ENCODE measurements at regions not wholly inside any gene's neighbourhood (a gene's known extent, or its start where the extent isn't known, plus 50 kb on each side); places are given as distances from the start of the nearest gene placed in this dataset.

DNA sequence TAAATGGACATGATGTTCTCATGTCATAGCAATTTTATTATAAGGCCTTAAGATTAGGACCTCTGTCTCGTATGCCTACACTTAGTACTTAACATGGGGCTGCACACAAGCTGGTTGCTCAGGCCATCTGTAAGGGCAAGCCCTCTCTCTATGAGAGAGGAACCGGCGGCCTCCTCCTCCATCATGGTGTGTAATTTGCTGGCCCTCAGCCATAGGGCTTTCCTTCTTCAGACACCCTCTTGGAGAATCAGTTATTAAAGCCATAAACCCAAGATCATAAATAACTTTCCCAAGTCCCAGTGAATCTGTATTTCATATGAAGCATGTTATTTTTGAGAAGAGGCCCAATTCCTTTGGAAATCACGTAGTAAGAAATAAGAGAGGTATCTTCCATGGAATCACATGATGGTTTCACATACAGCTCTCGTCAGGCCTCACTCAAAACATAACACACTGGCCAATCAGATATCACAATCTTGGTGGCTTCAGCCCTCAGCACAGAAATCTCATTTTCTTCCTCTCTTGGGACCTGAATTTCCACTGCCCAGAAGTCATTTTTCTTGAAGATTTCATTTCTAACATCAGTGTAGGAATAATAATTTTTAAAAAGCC, 92.6 kb downstream of the RDH14 start:
- intact Hi-C loops (cut with micrococcal nuclease) = no loop called here

DNA sequence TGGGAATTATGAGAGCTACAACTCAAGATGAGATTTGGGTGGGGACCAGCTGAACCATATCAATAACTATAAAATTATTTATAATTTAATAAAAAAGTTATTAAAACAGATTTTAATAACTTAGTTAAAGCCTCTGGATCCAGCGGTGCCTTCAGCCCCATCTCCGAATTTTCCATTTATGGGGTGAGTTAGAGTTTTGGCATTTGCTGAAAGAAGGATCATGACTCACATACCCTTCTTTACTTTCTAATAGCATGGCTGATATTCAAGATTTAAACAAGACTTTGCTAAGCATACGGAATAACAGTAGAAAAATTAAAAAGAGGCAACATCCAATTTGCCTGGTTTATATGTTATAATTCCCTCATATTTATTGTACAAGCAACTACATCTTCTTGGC, 94.5 kb downstream of the RDH14 start:
- intact Hi-C loops (cut with micrococcal nuclease) = no loop called here

DNA sequence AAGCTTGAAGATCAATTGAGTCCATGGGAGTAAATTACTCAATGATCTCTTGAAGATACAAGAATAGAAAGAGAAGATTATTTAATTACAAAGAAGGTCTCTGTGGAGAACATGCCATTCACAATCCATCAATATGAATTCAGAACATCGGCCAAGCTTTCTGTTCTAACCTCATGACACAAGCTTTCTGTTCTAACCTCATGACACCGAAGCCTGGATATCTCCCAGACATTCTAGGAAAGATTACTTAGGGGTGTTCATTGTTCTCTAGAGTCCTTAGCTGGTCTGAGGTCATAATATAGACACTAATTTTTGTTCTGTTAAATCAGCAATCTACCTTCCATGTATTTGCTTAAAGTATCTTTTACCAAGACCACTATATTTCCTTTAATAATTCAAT, 95.5 kb downstream of the RDH14 start:
- intact Hi-C loops (cut with micrococcal nuclease) = no loop called here

DNA sequence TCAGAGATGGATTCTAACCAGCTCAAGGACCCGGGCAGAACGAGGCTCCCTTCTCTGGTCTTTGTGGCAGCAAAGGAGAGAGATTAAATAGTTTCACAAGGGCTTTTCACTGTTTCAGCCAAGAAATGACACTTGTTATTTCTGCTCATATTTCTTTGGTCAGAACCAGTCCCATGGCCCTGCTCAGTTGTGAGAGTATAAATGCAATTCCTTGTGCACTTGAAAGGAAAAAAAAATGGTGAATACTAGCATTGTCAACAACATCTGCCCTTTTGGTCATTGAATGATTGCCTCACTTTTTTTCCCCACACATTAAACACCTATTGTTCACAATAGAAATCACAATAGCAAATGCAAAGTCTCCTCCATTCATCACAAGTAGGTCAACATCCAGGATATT, 104.4 kb downstream of the RDH14 start:
- intact Hi-C loops (cut with micrococcal nuclease) = no loop called here

DNA sequence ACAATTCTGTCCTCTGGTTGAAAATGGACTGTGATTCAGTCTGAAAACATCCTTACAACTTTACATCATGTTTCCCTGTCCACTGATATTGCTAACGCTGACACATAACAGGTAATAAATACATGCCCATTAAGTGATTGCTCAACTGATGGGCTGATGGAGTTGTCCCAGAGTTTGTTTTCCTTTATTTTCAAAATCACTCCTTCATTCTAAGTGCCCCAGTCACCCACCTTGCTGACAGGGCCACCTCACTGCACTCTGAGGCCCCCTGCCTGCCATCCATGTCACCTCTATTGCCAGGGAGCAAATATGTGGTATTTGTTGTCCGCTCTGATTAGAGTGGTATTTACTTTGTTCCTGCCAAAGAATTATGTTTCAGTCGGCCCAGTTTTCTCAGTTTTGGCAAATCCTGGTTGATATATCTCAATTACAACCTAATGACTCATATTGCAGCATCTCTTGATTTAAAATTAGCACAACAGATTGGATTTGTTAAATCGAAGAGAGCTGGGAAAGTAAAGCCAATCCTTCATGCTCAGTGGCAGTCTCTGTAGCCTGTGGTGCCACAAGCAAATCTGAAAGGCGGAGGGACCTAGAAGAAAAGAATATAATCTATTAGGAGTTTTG, 105.1 kb downstream of the RDH14 start:
- intact Hi-C loops (cut with micrococcal nuclease) = no loop called here

DNA sequence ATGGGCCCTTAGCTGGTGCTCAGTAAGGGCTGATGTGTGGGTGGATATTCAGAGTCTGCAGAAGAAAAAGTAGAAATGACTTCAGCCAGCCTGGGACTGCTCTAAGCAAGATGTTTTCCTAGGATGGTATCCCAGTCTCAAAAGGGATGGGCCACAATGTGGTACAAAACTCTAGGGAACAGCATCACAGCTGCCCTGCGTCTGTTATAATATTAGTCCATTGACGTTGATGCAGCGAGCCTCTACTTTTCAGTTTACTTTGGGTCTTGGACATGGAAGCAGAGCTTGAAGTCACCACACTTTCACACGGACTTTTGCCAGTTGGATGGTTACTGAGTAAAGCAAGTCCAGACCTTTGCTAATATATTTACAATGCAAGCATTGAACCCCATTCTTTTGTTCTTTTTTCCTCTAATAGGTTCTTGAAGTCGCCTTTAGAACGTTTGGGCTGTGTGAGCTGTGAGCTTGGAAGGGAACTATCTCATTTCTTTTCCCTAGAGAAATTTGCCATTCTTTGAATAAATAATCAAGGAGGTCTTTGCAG, 105.7 kb downstream of the RDH14 start:
- intact Hi-C loops (cut with micrococcal nuclease) = no loop called here

DNA sequence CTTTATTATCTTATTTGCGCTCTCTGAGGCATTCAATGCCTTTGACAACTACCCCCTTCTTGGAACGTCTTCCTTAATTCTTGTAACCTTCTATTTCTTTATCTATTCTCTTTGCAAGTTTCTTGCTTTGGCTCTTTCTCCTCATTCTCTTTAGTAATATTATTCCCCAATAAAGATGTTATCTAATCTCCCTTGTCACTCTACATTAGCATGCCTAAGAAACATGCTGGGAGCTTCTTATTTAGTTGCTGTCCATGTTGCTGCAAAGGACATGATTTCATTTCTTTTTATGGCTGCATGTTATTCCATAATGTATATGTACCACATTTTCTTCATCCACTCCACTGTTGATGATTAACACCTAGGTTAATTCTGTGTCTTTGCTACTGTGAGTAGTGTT, 113.7 kb downstream of the RDH14 start:
- intact Hi-C loops (cut with micrococcal nuclease) = no loop called here

DNA sequence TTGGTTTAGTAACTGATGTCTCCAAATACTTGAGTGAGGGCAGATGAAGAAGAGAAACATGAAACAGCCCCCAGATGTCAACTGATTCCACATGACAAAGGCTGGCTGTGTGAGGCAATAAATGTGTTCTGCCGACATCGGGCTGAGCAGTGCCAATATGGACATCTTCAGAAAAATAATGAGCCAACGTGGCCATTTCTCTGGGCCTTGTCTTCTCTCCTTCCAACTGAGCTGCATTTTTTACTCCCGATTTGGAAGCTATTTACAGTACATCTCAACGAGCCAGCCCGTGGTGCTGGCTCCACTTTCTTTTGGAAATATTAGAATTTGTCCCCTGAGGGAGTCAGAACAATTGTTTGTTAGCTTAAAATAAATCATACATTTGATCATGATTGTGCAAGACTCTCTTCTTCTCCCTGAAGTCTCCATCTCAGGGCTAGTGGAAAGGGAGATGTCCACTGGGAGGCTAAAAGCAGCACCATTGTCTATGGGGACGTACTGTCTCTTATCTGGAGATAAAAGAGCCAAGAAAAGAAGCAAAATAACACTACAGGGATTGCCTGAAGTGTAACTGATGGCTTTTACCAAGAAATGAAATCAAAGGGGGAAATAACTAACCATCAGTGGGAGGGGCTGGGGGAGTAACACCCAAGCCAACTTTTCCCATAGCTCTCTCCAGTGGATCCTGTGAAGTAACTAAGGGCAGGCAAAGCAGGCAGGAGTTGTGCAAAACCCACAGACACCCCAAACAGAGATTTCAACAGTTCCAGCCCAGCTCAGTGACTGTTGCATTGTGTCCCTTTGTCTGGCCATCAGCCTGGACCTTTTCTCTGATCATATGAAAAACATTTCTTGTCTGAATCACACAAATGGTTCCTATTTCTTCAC, 114.8 kb downstream of the RDH14 start:
- intact Hi-C loops (cut with micrococcal nuclease) = no loop called here

DNA sequence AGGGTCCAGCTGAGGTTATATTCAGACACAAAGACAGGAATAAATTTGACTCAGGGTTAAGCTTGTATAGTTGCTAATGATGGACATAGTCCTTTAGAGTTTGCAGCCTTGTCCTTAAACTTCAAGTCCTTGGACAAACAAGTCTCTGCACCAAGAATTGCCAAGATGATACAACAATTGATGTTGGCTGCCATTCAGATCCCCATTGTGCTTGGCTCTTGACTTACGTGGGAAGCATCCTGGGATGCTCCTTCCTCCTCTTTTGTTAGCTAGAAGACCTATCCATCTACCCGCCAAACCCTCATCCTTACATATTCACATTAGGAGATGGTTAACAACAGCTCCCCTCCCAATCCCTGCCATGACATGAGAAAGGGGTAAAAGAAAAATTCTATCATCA, 115.6 kb downstream of the RDH14 start:
- intact Hi-C loops (cut with micrococcal nuclease) = no loop called here

DNA sequence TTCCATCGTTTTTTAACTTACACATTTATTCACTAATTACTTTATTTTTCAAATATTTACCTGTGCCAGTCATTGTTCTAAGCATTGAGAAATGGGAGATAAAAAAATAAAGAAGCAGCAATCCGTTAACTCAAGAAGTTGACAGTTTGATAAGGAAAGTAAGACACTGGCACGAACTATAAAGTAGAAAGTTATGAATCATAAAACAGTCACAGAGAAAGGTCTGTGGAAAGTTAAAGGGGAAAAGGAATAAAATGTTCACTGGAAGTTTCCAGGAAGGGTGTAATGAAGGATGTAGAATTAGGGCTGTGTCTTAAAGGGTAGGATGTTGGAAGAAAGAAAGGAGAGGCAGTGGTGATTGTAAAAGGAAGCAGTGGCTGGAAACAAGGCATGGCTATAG, 118.9 kb downstream of the RDH14 start:
- intact Hi-C loops (cut with micrococcal nuclease) = no loop called here

DNA sequence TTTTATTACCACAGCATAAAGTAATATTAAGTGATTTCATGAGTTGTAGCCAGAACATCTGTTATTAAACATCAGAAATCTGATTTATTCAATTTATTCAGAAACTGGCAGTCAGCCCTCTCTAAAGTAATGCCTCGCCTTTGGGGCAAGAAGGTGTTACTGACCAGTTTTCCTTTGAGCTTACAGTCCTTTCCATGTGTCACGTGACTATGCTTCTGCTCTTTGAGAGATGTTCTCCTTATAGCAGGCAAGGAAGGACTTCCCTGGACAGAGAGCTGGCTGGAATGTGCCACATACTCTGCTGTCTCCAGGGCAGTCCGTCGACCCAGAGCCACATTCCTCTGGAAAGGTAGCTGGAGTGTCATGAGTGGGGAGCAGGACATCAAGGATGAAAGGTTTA, 119.7 kb downstream of the RDH14 start:
- intact Hi-C loops (cut with micrococcal nuclease) = no loop called here

DNA sequence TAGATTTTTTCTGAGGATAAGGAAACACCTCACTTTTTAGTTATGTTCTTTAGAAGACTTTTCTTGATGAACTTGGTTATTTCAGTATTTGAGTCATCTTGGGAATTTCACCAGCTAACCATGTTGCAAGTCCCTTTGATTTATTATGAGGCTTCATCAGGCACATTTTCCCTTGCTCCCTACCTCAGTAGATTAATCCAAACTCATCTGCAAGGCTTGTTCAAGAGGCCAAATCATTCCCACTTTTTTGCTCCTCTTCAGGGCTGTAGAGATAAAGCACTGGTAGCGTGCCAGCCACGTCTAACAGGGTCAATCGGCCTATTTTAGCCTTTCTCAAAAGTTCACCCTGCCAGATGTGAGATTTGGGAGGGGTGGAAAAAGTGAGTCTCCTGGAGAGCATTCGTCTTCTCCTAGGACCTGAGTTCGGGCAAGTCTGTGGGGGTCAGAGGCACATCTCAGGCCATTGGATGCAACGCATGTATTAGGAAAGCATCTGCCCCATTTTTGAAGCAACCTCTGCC, 120.3 kb downstream of the RDH14 start:
- intact Hi-C loops (cut with micrococcal nuclease) = no loop called here

DNA sequence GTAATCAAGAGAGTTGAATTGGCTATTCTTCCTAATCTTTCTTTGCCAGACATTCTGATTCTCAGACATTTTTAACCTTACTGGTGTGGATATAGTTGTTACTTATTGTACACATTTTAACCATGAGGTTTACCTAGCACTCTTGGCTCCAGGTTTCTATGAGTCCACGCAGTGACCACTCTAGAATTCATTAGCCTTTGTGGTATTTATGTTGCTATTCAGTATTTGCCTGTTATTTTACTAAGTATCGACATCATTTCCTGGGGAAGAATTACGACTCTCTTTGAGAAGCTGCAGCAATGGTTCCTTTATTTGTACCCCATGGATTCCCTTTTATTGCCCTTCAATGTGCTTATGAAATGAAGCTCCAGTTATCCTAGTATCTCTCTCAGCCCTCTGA, 120.7 kb downstream of the RDH14 start:
- intact Hi-C loops (cut with micrococcal nuclease) = no loop called here

DNA sequence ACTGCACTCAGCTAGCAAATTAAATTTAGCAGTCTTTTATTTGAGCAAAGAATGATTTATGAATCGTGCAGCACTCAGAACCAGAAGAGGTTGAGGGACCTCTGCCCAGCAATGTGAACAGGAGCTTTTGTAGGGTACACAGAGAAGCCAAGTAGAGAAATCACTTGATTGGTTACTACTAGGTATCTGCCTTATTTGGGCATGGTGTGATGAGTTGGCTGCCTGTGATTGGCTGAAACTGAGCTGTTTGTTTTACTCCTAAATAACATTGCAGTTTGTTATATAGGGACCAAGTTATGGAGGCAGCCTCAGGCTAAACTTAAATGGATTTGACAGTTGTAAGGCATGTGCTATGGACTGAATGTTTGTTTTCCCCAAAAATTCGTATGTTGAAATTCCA, 122.5 kb downstream of the RDH14 start:
- intact Hi-C loops (cut with micrococcal nuclease) = no loop called here

DNA sequence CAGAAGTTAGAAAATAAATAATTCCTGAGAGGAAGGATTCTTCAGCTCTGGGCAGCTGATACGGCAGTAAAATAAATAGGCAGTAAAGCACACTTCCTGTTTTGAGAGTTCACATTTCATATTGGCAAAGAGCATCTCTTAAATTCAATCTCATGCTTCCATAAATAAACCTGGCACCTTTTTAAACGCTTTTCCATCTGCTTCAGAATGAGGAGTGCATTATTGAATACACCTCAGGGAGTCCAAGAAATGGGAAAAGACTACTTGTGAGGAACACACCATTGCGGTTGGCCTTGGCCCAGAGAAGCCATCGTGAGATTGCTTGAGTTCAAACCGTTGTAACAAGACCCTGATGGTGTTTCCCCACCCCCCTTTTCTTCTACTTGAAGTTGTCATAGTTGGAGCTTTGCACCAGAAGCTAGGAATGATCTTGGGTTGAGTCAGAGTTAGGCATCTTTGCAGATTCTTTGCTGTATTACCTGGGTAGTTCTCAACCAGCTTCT, 123.9 kb downstream of the RDH14 start:
- intact Hi-C loops (cut with micrococcal nuclease) = no loop called here

DNA sequence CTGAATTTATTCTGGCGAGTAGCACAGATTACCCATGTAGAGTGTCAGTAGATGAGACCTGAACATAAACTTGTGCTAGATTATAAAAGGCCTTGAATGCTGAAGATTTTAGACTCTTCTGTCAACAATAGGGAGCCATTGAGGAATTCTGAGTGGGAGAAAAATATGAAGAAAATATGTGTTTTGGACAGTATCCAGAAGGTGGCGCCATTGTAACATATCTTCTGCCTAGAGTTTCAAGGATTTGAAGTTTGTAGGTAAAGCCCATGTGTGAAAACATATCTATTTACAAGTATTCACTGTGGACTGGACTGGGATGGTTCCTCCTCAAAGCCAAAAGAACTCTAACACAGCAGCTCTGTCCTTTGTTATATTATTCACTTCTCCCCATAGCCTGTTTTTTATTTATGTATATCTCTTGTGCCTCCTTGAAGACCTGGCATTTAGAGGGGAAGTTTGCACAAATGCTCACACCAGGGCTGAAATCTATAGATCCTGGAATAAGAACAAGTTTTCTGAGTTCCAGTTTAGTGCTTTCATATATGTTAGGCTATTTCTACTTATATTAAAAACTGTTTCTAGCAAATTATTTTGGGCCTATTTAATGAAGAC, 124.9 kb downstream of the RDH14 start:
- intact Hi-C loops (cut with micrococcal nuclease) = loop anchor here (1.0 kb wide), 1 partner anchor 1428 kb away; no protein-coding TSS in a partner anchor

DNA sequence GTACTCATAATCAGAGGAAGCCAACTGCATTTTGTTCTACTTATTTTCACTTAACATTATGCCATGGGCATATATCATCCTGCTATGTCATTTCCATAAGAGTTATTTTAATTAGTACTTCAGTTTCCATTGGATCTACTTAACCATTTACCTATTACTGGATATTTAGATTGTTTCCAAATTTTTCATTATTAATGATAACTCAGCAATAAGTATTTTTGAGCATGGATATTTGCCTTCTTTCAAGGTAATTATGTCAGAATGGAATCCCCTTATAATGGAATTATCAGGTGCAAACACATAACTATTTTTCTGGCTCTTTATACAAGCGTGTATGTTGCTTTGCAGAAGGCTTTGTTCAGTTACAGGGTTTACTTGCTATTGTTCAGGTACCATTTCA, 126.6 kb downstream of the RDH14 start:
- intact Hi-C loops (cut with micrococcal nuclease) = no loop called here

DNA sequence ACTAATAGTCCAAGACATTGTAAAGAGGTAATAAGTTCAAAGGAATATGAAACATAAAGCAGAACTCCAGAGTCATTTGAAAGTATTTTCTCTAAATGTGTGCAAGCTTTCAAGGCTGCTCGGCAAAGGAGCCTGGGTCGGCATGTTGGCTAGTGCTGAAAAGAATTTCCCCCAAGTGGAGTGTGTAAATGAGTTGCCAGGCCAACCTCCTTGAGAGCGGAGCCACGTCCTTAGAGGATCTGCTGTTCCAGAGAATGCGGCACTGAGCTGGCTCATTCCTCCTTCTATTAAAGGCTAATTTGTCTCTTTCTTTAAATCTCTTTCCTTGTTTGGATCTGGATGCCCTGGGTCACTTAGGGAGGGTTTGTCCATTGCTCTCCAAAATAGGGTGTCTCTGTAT, 127.5 kb downstream of the RDH14 start:
- intact Hi-C loops (cut with micrococcal nuclease) = no loop called here

DNA sequence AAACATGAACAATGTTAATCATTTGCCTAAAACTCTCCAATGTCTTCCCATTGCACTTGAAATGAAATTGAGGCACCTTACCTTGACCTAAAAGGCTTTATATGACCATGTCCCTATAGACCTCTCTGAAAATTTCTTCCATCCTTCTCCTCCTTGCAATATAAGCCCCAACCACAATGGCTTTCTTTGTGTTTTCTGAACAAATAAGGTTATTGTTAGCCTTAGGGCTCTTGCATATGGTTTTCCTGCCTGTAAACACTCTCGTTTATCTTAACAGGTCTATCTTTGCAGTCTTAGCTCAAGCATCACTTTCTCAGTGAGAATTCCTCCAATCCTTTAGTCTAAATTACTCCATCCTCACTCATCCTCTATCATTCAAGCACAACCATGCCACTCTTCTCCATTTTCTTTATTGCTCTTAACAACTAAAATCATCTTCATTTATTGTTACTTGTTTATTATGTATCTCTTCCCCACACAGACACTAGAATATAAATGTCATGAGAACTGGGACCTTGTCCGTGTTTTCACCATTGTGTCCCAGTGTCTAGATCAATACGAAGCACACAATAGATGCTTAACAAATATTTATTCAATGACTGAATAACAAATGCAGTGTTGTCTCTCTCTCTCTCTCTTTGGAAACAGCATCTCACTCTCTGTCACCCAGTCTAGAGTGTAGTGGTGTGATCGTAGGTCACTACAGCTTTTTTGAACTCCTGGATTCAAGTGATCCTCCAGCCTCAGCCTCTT, 129.3 kb downstream of the RDH14 start:
- intact Hi-C loops (cut with micrococcal nuclease) = no loop called here

DNA sequence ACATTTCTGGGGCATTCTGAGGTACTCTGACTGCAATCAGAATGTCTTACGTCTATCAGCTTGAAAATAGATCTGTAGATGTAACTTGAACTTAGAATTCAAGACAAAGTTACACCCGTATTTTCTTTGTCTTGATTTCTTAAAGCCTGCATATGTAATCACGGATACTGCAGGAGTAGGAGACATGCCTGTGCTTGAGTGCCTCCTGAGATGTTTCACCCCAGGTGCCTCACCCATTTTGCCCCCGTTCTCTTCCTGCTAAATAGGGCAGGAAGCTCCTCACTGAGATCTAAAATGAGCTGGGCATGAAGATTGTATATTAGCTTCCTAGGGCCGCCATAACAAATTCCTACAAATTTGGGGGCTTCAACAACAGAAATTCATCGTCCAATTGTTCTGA, 131.9 kb downstream of the RDH14 start:
- intact Hi-C loops (cut with micrococcal nuclease) = no loop called here

DNA sequence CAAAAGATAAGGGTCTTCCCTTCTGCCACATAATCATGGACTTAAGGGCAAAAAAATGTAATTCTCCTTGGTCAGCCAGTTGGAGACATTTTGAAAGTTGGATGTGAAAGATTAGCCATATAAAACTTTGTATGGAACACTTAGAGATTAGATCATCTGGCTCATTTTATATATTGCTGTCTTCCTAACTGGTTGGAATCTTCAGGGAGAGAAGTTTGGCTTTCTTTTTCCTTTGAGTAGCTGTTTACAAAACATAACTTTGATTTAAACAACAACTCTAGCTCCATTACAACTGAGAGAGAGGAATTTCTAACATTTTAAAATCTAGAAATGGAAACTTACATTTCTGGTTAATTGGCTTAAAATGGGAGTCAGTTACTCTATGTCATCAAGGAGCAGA, 132.7 kb downstream of the RDH14 start:
- intact Hi-C loops (cut with micrococcal nuclease) = no loop called here

Measured in T-helper 1 cell treated with Interleukin-12 subunit alpha and Interleukin-12 subunit beta and Interleukin-4 antibody, amounts not matched to agents 30 ng/mL and 1 ng/mL, for 36 hours (primary cell).